Parathyroid adenoma (tissue), 2 donors: ENCODE measurements at regions not wholly inside any gene's neighbourhood (a gene's known extent, or its start where the extent isn't known, plus 50 kb on each side); places are given as distances from the start of the nearest gene placed in this dataset.

Experiments used
- H2AFZ ChIP-seq: fragments of 300-600 bp; sonication (generic); one replicate; pipeline ENCODE4 v1.7.0; 2017; ENCODE audit warnings: antibody characterized with exemption, mild to moderate bottlenecking
- H3K27ac ChIP-seq: fragments of 300-600 bp; sonication (generic); one replicate; pipeline ENCODE4 v1.7.0; 2017
- H3K27me3 ChIP-seq: fragments of 300-600 bp; sonication (generic); one replicate; pipeline ENCODE4 v1.7.0; 2017; ENCODE audit warnings: low read length; ENCODE audit not compliant: control insufficient read depth, insufficient read depth
- H3K36me3 ChIP-seq: fragments of 300-600 bp; sonication (generic); one replicate; pipeline ENCODE4 v1.7.0; 2017; ENCODE audit warnings: low read length; ENCODE audit not compliant: control insufficient read depth, insufficient read depth
- H3K4me1 ChIP-seq: fragments of 300-600 bp; sonication (generic); one replicate; pipeline ENCODE4 v1.7.0; 2017; ENCODE audit warnings: control low read depth
- H3K4me2 ChIP-seq: fragments of 300-600 bp; sonication (generic); one replicate; pipeline ENCODE4 v1.7.0; 2017; ENCODE audit warnings: low read length
- H3K4me3 ChIP-seq: fragments of 300-600 bp; sonication (generic); one replicate; pipeline ENCODE4 v1.7.0; 2017; ENCODE audit warnings: low read depth, low read length
- H3K79me2 ChIP-seq: fragments of 300-600 bp; sonication (generic); one replicate; pipeline ENCODE4 v1.7.0; 2017; ENCODE audit warnings: control low read depth
- H3K9ac ChIP-seq: fragments of 300-600 bp; sonication (generic); one replicate; pipeline ENCODE4 v1.7.0; 2017; ENCODE audit warnings: mild to moderate bottlenecking
- H3K9me3 ChIP-seq: fragments of 300-600 bp; sonication (generic); one replicate; pipeline ENCODE4 v1.7.0; 2017; ENCODE audit warnings: low read length; ENCODE audit not compliant: control insufficient read depth
- CTCF ChIP-seq: fragments of 300-600 bp; sonication (generic); IDR thresholded peaks from one replicate; pipeline ENCODE4 v1.7.0; 2017; ENCODE audit warnings: antibody characterized with exemption, mild to moderate bottlenecking
- donor health status: primary hyperparathyroidism.

- no peak for TF ChIP-seq CTCF
- Histone ChIP-seq H3K9ac (no peak overlapping the region), H3K79me2 (no peaks in the 10 kb centered on the region), H3K4me1 (no peaks in the 10 kb centered on the region), H3K36me3 (no peaks in the 10 kb centered on the region), H3K27me3 (no peaks in the 10 kb centered on the region), H2AFZ (no peak overlapping the region), H3K4me3 (no peak overlapping the region), H3K4me2 (no peak overlapping the region), H3K27ac (no peak overlapping the region), H3K9me3 (no peaks in the 10 kb centered on the region)
These were observed 129.3 kb downstream of the NUP35 start for GRCh38 chr2:183253441-183254130.

- H3K9ac ChIP-seq = no peak overlapping the region
- no peaks in the 10 kb centered on the region for H3K36me3 ChIP-seq
- no peak overlapping the region for H2AFZ ChIP-seq
- no peak overlapping the region for H3K27ac ChIP-seq
- H3K79me2 ChIP-seq = no peaks in the 10 kb centered on the region
- H3K9me3 ChIP-seq = no peaks in the 10 kb centered on the region
- no peak for TF ChIP-seq CTCF
- no peak overlapping the region for H3K4me3 ChIP-seq
- no peaks in the 10 kb centered on the region for H3K4me1 ChIP-seq
- H3K27me3 ChIP-seq = no peaks in the 10 kb centered on the region
- H3K4me2 ChIP-seq = no peak overlapping the region
These were observed 131.2 kb downstream of the NUP35 start for GRCh38 chr2:183255411-183255810.

- H3K9ac ChIP-seq = no peak overlapping the region
- no peaks in the 10 kb centered on the region for H3K27me3 ChIP-seq
- H3K4me2 ChIP-seq = no peak overlapping the region
- no peaks in the 10 kb centered on the region for H3K4me1 ChIP-seq
- no peak overlapping the region for H2AFZ ChIP-seq
- H3K36me3 ChIP-seq = no peaks in the 10 kb centered on the region
- H3K4me3 ChIP-seq = no peak overlapping the region
- no peak for TF ChIP-seq CTCF
- no peak overlapping the region for H3K27ac ChIP-seq
- H3K79me2 ChIP-seq = no peaks in the 10 kb centered on the region
- H3K9me3 ChIP-seq = no peaks in the 10 kb centered on the region
These were observed 135.7 kb downstream of the NUP35 start for GRCh38 chr2:183259921-183260320.

- Histone ChIP-seq H3K36me3 (no peaks in the 10 kb centered on the region), H3K27ac (no peak overlapping the region), H3K4me1 (no peaks in the 10 kb centered on the region), H3K79me2 (no peaks in the 10 kb centered on the region), H2AFZ (no peak overlapping the region), H3K27me3 (no peaks in the 10 kb centered on the region), H3K9me3 (no peaks in the 10 kb centered on the region), H3K4me2 (no peak overlapping the region), H3K4me3 (no peak overlapping the region), H3K9ac (no peak overlapping the region)
- TF ChIP-seq CTCF = no peak
These were observed 136.3 kb downstream of the NUP35 start for GRCh38 chr2:183260527-183260926.

- H3K9ac ChIP-seq = no peak overlapping the region
- H3K36me3 ChIP-seq = no peaks in the 10 kb centered on the region
- no peak overlapping the region for H3K4me3 ChIP-seq
- no peak overlapping the region for H3K4me2 ChIP-seq
- no peaks in the 10 kb centered on the region for H3K4me1 ChIP-seq
- H2AFZ ChIP-seq = no peak overlapping the region
- no peak overlapping the region for H3K27ac ChIP-seq
- TF ChIP-seq CTCF = no peak
- no peaks in the 10 kb centered on the region for H3K27me3 ChIP-seq
- H3K9me3 ChIP-seq = no peaks in the 10 kb centered on the region
- H3K79me2 ChIP-seq = no peaks in the 10 kb centered on the region
These were observed 140.8 kb downstream of the NUP35 start for GRCh38 chr2:183264890-183265535.
